HG03342 (cell line): ENCODE measurements at regions not wholly inside any gene's neighbourhood (a gene's known extent, or its start where the extent isn't known, plus 50 kb on each side); places are given as distances from the start of the nearest gene placed in this dataset.
"Not testable (repeated sequence)": the region's sequence is repeated elsewhere in the genome, so short reads cannot be mapped to it uniquely, and the experiment has no call there.

Experiments
- ATAC-seq: cut with Tn5 transposase; IDR thresholded peaks from one replicate; pipeline ENCODE4 v1.9.1; 2021; ENCODE audit warnings: mild to moderate bottlenecking, moderate library complexity; ENCODE audit not compliant: unreplicated experiment

DNA sequence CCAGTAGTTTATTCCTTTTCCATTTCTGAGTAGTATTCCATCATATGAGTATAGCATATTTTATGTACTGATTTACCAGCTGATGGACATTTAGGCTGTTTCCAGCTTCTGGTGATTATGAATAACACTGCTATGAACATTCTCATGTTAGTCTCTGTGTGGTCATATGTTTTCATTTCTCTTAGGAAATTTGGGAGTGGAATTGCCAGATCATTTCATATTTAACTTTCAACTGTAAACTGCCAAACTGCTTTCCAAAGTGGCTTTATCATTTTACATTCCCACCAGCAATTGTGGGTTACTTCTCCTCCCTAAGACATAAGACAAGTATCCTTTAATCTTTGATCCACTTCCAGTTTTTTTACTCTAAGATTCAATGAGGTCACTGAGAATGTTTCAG lies 85.7 kb upstream of the RALGPS2 start:
- ATAC-seq: no peak

DNA sequence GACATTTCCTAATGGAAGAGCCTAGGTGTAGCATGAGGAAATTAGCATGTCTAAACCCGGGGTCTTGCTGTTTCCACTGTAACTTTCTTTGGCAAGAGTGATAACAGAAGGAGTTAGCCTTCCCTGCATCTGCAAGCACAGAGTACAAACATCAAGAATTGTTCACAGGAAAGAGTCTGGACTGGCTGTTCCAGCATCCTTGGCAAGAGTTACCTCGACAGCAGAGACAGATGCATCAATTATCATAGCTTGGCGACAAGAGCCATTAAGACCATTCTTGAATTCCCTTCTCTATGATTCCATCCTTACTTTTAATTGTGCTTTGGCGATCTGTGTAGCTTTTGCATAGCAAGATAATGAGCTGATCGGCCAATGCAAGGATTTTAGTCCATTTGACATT lies 82.8 kb upstream of the RALGPS2 start:
- ATAC-seq: no peak

GRCh38 chr1:178643349-178643748 lies 81.7 kb upstream of the RALGPS2 start:
- ATAC-seq: no peak

- ATAC-seq: no peak
Observed at GRCh38 chr1:178643831-178644230, 81.2 kb upstream of the RALGPS2 start.

DNA sequence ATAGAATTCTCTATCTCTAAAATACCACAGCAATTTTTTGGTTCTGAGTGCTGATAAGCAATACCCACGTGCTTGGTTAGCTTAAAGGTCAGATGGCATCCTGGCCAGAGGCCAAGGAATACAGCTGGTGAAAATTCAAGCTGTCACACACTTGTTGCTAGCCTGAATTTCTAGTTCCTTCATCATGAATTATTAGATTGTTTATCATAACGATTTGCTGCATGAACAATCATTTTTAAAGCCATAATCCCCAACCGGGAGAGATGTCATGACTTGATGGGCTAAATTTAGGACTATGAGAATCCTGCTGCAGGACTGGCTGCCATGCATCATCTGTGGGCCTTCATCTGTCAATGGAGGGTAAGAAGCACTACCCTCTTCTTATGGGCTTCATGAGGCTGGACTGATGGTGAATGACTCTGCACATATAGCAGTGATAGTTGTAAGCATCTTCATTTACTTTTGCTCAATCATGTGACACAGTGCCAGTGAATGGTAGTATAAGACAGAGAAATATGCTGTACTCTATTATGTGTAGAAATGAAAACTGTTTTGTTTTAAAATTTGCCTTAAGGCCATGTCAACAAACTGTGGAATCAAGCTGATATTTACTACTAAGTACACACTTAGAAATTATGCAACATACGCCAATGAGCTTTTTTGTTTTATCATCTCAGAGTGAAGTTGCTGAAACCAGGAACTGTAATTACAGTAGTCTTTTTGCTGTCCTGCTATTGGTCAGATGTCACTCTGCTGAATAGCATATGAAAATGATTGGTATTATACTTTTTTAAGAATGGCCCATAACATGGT lies 80.5 kb upstream of the RALGPS2 start:
- ATAC-seq: no peak

- no peak for ATAC-seq
Observed at GRCh38 chr1:178645157-178645807, 79.8 kb upstream of the RALGPS2 start.

- ATAC-seq: no peak
Observed at GRCh38 chr1:178645808-178646200, 79.2 kb upstream of the RALGPS2 start.

DNA sequence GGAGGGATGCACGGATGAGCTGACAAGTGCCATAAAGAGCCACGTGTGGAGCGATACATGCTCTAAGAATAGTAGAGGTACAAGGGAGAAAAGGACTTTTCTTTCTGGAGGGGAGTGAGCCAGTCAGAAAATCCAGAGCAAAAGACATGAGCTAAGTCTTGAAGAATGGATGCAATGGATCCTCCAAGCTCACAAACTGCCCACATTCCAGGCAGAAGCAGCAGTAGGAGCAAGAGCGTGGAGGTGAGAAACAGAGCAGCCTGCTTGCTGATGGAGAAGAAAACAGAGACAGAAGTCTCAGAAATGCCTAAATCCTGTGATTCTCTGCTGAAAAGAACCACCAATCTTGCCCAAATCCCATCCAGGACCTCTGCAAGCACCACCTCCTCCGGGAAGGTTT lies 78.2 kb upstream of the RALGPS2 start:
- ATAC-seq: no peak

DNA sequence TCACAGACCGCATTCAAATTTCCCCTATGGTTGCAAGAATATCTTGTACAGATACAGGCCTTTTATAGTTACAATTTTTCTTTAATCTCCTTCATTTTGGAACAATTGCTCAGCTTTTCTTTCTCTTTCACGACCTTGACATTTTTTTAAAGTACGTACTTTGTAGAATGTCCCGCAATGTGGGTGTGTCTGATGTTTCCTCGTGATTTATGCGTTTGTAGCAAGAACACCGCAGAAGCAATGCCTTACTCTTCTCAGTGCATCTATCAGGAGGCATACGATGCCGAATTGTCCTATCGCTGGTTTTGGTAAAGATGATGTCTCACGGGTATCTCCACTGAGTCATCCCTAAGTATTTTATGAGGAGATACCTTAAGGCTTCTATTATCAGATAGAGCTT lies 76.9 kb upstream of the RALGPS2 start:
- no peak for ATAC-seq

- no peak for ATAC-seq
Observed at GRCh38 chr1:178649582-178650350, 75.3 kb upstream of the RALGPS2 start.

DNA sequence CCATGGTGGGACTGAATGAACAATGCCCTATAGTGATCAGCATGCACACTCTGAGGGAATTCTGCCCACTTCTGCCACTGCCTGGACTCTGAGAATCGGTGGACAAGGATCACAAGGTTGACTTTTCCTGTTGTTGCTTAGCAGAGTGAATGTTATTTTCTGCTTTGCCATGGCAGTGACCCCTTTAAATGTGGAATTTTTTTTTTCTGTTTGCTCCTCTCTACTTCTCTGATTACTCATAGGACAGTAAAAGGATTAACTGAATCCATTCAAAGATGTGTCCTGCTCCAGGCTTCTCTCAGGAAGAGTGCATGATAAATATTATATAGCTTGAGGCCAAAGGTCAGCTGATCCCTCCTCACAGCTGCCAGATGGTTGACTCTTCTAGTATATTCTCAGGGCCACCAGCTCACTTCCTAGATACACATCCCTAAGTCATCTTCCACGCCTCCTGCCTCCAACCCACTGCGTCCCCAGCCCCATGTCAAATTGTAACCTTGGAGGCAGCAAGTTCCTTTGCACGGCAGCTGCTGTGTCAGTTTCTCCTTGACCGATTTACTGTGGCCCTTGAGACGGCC lies 74.0 kb upstream of the RALGPS2 start:
- no peak for ATAC-seq

- ATAC-seq: no peak
Observed at GRCh38 chr1:178651742-178652141, 73.3 kb upstream of the RALGPS2 start.

GRCh38 chr1:178652506-178653490 lies 72.2 kb upstream of the RALGPS2 start:
- no peak for ATAC-seq

DNA sequence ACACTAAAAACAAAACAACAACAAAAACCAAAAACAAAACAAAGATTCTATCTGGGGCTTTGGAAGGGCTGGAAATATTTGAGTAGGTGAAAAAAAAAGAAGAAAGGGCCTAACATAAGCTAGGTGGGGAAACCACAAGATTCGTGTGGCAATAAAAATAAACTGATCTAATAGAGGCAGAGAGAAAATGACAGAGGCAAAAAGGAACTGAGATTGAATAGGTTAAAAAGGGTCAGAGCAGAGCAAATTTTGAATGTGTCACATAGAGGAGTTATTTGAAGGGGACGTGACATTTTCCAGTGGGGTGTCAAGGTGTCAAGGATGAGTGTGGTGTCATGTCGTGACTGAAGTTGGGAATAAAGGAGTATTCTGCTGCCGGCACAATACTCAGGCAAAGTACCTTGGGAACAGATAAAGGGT lies 65.2 kb upstream of the RALGPS2 start:
- peak; percentile 66 for ATAC-seq

DNA sequence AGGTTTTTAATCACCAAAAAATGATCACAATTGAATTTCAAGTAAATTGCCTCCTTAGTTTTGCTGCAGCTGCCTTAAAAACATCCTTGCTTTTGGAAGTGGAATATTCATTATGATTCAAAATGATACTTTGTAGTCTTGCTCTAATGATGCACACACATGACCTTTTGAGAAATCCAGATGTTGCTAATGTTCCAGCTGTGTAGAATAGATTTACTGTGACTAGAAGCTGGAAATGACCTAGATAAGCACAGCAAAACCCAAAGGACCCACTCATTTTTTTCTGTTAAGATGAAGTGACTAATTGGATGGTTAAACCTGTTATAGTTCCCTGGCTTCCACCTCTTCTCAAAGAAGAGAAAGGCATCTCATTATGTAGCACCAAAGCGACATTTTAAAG lies 64.6 kb upstream of the RALGPS2 start:
- ATAC-seq: no peak

DNA sequence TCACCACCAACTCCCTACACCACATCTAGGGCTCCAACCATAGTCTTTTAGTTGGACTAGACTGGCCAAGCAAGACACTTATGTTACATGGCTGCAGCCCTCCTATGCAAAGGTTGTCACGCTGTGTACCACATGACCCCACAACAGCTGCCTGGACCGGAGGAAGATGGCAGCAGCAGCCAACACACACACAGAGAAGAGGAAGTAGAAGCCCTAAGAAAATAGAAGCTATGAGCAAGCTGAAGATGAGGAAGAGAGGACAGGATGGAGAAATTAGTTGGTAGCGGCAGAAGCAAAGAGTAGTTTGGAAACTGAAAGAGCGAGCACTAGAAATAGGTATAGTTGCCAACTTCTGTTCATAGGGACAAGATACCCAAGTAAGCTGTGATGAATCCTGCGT lies 60.8 kb upstream of the RALGPS2 start:
- ATAC-seq: peak; percentile 82

- no peak for ATAC-seq
Observed at GRCh38 chr1:178665579-178665978, 59.5 kb upstream of the RALGPS2 start.

DNA sequence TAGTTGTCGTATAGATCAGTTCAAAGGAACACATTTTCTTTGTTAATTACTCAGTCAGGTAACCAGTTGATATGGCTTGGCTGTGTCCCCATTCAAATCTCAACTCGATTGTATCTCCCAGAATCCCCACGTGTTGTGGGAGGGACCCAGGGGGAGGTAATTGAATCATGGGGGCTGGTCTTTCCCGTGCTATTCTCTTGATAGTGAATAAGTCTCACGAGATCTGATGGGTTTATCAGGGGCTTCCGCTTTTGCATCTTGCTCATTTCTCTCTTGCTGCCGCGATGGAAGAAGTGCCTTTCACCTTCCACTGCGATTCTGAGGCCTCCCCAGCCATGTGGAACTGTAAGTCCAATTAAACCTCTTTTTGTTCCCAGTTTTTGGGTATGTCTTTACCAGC lies 58.2 kb upstream of the RALGPS2 start:
- ATAC-seq: not testable (repeated sequence)

GRCh38 chr1:178672434-178672833 lies 52.6 kb upstream of the RALGPS2 start:
- ATAC-seq: no peak

GRCh38 chr1:178674559-178674958 lies 50.5 kb upstream of the RALGPS2 start:
- not testable (repeated sequence) for ATAC-seq
